NB4 (cell line): ENCODE measurements at regions not wholly inside any gene's neighbourhood (a gene's known extent, or its start where the extent isn't known, plus 50 kb on each side); places are given as distances from the start of the nearest gene placed in this dataset.
A peak's percentile ranks its signal among the peaks of the same experiment; 100 is the strongest.

ENCODE experiments used
- DNase-seq: peaks from one replicate; pipeline ENCODE4 v3.0.0; 2010; ENCODE audit warnings: low read depth
- H3K4me3 ChIP-seq: one replicate; pipeline ENCODE4 v1.5.1; 2011; ENCODE audit warnings: mild to moderate bottlenecking, low read depth, low read length, moderate library complexity
- MYC ChIP-seq: IDR thresholded peaks from 2 replicates; pipeline ENCODE4 v1.6.1; 2011; ENCODE audit warnings: low read depth, low read length
- POLR2A ChIP-seq: IDR thresholded peaks from 2 replicates; pipeline ENCODE4 v1.6.1; 2011; ENCODE audit warnings: mild to moderate bottlenecking; ENCODE audit not compliant: insufficient read length; ENCODE audit errors: extremely low read depth
- TF ChIP-seq, protein P1 (sequence below): IDR thresholded peaks from one replicate; pipeline ENCODE4 v1.5.1; 2012; ENCODE audit warnings: low read depth, low read length
- TF ChIP-seq, protein P2 (sequence below): IDR thresholded peaks from 2 replicates; pipeline ENCODE4 v1.6.1; 2011; ENCODE audit warnings: low read depth, low read length

GRCh38 chr13:79196843-79197242 is 209.2 kb downstream of the RBM26 start:
- no peak for DNase-seq
- TF ChIP-seq POLR2A (no peak), MYC (no peak)
- TF ChIP-seq, protein P1, sequence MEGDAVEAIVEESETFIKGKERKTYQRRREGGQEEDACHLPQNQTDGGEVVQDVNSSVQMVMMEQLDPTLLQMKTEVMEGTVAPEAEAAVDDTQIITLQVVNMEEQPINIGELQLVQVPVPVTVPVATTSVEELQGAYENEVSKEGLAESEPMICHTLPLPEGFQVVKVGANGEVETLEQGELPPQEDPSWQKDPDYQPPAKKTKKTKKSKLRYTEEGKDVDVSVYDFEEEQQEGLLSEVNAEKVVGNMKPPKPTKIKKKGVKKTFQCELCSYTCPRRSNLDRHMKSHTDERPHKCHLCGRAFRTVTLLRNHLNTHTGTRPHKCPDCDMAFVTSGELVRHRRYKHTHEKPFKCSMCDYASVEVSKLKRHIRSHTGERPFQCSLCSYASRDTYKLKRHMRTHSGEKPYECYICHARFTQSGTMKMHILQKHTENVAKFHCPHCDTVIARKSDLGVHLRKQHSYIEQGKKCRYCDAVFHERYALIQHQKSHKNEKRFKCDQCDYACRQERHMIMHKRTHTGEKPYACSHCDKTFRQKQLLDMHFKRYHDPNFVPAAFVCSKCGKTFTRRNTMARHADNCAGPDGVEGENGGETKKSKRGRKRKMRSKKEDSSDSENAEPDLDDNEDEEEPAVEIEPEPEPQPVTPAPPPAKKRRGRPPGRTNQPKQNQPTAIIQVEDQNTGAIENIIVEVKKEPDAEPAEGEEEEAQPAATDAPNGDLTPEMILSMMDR = no peak
- TF ChIP-seq, protein P2, sequence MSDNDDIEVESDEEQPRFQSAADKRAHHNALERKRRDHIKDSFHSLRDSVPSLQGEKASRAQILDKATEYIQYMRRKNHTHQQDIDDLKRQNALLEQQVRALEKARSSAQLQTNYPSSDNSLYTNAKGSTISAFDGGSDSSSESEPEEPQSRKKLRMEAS = no peak
- H3K4me3 ChIP-seq = no peak overlapping the region

- H3K4me3 ChIP-seq = no peak overlapping the region
- TF ChIP-seq, protein P2 = no peak
- TF ChIP-seq, protein P1 = no peak
- TF ChIP-seq POLR2A (no peak), MYC (no peak)
- DNase-seq = no peak
These were observed 209.7 kb downstream of the RBM26 start for GRCh38 chr13:79196366-79196765.

GRCh38 chr13:79194727-79195126 is 211.3 kb downstream of the RBM26 start:
- TF ChIP-seq, protein P1 = no peak
- TF ChIP-seq, protein P2 = no peak
- TF ChIP-seq MYC (no peak), POLR2A (no peak)
- DNase-seq = no peak
- no peak overlapping the region for H3K4me3 ChIP-seq

GRCh38 chr13:79194272-79194671 is 211.8 kb downstream of the RBM26 start:
- no peak overlapping the region for H3K4me3 ChIP-seq
- TF ChIP-seq, protein P2 = no peak
- TF ChIP-seq, protein P1 = no peak
- TF ChIP-seq POLR2A = no peak
- no peak for TF ChIP-seq MYC
- peak; percentile 52 for DNase-seq

GRCh38 chr13:79191501-79191900 is 214.6 kb downstream of the RBM26 start:
- TF ChIP-seq POLR2A (no peak), MYC (no peak)
- TF ChIP-seq, protein P1 = no peak
- TF ChIP-seq, protein P2 = no peak
- no peak for DNase-seq
- no peak overlapping the region for H3K4me3 ChIP-seq

- TF ChIP-seq, protein P2 = no peak
- TF ChIP-seq, protein P1 = no peak
- TF ChIP-seq POLR2A = no peak
- no peak for TF ChIP-seq MYC
- H3K4me3 ChIP-seq = no peak overlapping the region
- DNase-seq = peak; percentile 31
These were observed 215.1 kb downstream of the RBM26 start for GRCh38 chr13:79190932-79191331.
